Mucosa of descending colon (tissue), 3 donors: ENCODE measurements at regions not wholly inside any gene's neighbourhood (a gene's known extent, or its start where the extent isn't known, plus 50 kb on each side); places are given as distances from the start of the nearest gene placed in this dataset.

Experiments used
- ATAC-seq: fragments of 200-7000 bp; cut with Tn5 transposase; one replicate; pipeline ENCODE4 v1.9.1; 2020; ENCODE audit warnings: mild to moderate bottlenecking, moderate library complexity
- DNase-seq, 3 donors: peaks; one replicate each; pipeline ENCODE4 v3.0.0-alpha.2; 2020
- H3K36me3 ChIP-seq: fragments of 200-600 bp; one replicate; pipeline ENCODE4 v1.8.0; 2021; ENCODE audit warnings: low read depth, mild to moderate bottlenecking
- H3K4me1 ChIP-seq: fragments of 200-600 bp; one replicate; pipeline ENCODE4 v1.8.0; 2021; ENCODE audit warnings: low read depth, mild to moderate bottlenecking
- H3K4me3 ChIP-seq: fragments of 200-600 bp; one replicate; pipeline ENCODE4 v1.8.0; 2021; ENCODE audit warnings: mild to moderate bottlenecking
- H3K9me3 ChIP-seq: fragments of 200-600 bp; one replicate; pipeline ENCODE4 v1.8.0; 2021; ENCODE audit warnings: mild to moderate bottlenecking
- intact Hi-C, 2 donors: fragments of 100-400 bp; cut with DNase I in 1 of 2; cut with micrococcal nuclease in 1 of 2; formaldehyde crosslinking; loops; one replicate each; pipeline versions ENCODE4 v1.11.0 to v1.11.1; 2022; cut with DNase I, micrococcal nuclease
- TF ChIP-seq, protein P1 (sequence below): fragments of 200-600 bp; IDR thresholded peaks from one replicate; pipeline ENCODE4 v1.8.0; 2022; ENCODE audit warnings: antibody characterized with exemption, mild to moderate bottlenecking
- donor health status: DM: no; HTN: no; CAD: no; lungs with moderate emphysema.
- donor health status: DM: no; HTN: no; CAD: no.
- donor health status: DM: no; HTN: yes; CAD: no.

DNA sequence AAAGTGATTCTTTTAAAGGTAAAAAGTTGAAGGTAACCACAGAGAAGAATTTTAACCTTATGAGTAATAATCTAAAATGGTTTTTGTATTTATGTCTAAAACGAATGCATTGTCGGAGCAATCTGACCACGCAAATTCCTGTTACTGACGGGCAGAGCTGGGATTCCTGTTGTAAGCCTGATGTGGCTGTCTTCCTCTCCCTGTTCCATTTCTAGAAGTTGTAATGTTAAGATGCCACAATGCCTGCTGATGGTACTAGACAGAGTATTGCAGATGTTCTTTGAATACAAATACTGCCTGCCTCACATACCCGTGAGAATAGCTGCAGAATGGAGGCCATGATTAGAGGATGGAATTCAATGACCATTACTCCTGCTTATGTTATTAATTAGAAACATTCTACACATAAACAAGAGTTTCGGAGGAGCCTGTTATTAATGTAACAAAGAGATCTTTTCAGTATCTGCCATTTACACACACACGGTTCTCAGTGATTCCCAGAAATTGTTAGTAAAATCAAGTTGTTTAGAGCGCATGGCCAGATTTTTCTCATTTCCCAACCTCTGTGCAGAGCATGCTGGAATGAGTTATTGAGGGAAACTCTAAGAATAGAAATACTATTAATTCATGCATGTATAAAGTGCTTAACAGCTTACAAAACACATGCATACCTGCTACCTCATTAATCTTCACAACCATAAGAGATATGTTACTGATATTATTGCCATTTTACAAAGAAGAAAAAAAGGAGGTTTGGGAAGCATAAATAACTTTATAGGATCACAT lies 196.8 kb downstream of the PTN start:
- Histone ChIP-seq H3K4me1 (no peaks in the 10 kb centered on the region), H3K4me3 (no peak overlapping the region), H3K36me3 (no peaks in the 10 kb centered on the region), H3K9me3 (no peaks in the 10 kb centered on the region)
- intact Hi-C loops: no loop called here
- TF ChIP-seq, protein P1, sequence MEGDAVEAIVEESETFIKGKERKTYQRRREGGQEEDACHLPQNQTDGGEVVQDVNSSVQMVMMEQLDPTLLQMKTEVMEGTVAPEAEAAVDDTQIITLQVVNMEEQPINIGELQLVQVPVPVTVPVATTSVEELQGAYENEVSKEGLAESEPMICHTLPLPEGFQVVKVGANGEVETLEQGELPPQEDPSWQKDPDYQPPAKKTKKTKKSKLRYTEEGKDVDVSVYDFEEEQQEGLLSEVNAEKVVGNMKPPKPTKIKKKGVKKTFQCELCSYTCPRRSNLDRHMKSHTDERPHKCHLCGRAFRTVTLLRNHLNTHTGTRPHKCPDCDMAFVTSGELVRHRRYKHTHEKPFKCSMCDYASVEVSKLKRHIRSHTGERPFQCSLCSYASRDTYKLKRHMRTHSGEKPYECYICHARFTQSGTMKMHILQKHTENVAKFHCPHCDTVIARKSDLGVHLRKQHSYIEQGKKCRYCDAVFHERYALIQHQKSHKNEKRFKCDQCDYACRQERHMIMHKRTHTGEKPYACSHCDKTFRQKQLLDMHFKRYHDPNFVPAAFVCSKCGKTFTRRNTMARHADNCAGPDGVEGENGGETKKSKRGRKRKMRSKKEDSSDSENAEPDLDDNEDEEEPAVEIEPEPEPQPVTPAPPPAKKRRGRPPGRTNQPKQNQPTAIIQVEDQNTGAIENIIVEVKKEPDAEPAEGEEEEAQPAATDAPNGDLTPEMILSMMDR: no peak
- DNase-seq (no peak), ATAC-seq (no peak)

DNA sequence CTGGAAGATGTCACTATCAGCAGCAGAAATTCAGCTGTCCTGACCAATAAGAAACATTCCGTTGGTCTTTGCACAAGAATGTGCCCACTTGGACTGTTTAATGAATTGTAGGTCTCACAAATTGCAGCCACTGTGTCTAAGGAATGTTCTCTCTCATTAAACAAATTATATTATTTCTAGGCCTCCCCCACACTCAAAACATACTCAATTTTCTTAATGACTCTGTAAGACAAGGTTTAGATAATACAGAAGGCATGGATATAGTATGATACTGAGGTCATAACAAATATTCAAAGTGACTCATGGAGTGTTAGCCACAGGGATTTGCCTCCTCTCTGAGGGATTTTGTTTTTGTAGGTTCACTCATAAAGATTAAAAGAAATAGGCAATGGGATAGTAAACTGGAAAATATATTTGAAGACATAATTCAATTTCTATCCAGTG lies 197.5 kb downstream of the PTN start:
- TF ChIP-seq, protein P1: no peak
- H3K36me3 ChIP-seq: no peaks in the 10 kb centered on the region
- no peak for ATAC-seq
- H3K4me3 ChIP-seq: no peak overlapping the region
- H3K4me1 ChIP-seq: no peaks in the 10 kb centered on the region
- no peaks in the 10 kb centered on the region for H3K9me3 ChIP-seq
- intact Hi-C loops: no loop called here
- no peak for DNase-seq

DNA sequence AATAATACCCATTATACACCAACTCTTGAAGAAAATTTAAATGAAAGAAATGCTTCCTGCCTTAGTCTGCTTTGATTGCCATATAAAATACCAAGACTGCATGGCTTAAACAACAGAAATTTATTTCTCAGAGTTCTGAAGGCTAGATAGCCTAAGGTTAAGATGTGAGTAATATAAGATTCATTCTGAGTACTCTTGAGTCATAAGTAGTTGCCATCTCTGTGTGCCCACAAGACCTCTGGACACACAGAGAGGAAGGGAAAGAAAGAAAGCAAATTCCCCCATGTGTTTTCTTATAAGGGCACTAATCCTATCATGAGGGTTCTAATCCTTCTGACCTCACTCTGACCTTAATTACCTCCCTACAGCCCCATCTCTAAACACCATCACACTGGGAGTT lies 201.2 kb downstream of the PTN start:
- Histone ChIP-seq H3K36me3 (no peaks in the 10 kb centered on the region), H3K4me1 (no peaks in the 10 kb centered on the region), H3K9me3 (no peaks in the 10 kb centered on the region), H3K4me3 (no peak overlapping the region)
- intact Hi-C loops: no loop called here
- no peak for DNase-seq
- TF ChIP-seq, protein P1: no peak
- ATAC-seq: no peak

DNA sequence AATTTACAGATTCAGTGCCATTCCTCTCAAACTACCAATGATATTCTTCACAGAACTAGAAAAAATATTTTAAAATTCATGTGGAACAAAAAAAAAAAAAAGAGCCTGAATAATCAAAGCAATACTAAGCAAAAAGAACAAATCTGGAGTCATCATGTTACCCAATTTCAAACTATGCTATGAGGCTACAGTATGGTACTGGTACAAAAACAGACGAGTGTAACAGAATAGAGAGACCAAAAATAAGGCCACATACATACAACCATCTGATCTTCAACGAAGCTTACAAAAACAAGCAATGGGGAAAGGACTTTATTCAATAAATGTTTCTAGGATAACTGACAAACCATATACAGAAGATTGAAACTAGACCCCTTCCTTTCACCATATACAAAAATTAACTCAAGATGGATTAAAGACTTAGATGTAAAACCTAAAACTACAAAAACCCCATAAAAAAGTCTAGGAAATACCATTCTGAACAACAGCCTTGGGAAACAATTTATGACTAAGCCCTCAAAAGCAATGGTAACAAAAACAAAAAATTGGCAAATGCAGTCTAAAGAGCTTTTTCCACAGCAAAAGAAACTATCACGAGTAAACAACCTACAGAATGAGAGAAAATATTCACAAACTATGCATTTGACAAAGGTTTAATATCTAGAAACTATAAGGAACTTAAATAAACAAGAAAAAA lies 207.7 kb downstream of the PTN start:
- H3K4me1 ChIP-seq: no peaks in the 10 kb centered on the region
- no peak for ATAC-seq
- peaks cover 5% of the 10 kb centered on the region for H3K9me3 ChIP-seq
- no peak for DNase-seq
- no peak overlapping the region for H3K4me3 ChIP-seq
- TF ChIP-seq, protein P1: no peak
- intact Hi-C loops: no loop called here
- no peaks in the 10 kb centered on the region for H3K36me3 ChIP-seq

DNA sequence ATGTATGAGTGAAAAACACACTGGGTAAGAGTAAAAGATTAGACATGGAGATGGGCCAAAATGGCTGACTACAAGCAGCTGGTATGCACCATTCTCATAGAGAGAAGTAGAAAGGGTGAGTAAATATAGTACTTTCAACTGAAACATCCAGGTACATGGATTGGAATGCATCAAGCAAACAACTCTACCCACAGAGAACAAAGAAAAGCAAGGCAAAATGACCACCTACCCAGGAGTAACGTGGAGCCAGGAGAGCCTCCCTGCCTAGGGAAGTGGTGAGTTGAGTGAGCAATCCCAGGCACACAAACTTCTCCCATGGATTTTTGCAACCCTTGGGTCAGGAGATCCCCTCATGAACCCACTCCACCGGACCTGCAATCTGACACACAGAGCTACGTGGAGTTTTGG lies 212.8 kb downstream of the PTN start:
- Histone ChIP-seq H3K36me3 (no peaks in the 10 kb centered on the region), H3K4me1 (no peaks in the 10 kb centered on the region), H3K4me3 (no peak overlapping the region), H3K9me3 (peaks cover 4% of the 10 kb centered on the region)
- ATAC-seq: no peak
- intact Hi-C loops: no loop called here
- no peak for DNase-seq
- TF ChIP-seq, protein P1: no peak
